GM18909 (cell line): ENCODE measurements at regions not wholly inside any gene's neighbourhood (a gene's known extent, or its start where the extent isn't known, plus 50 kb on each side); places are given as distances from the start of the nearest gene placed in this dataset.

Experiments
- ATAC-seq: cut with Tn5 transposase; IDR thresholded peaks from one replicate; pipeline ENCODE4 v1.9.1; 2021; ENCODE audit warnings: mild to moderate bottlenecking; ENCODE audit not compliant: unreplicated experiment, poor library complexity

GRCh38 chr1:65728504-65728903, 64.2 kb upstream of the PDE4B start:
- no peak for ATAC-seq

- no peak for ATAC-seq
Observed at GRCh38 chr1:65729259-65729658, 63.4 kb upstream of the PDE4B start.

- ATAC-seq: no peak
Observed at GRCh38 chr1:65734979-65735378, 57.7 kb upstream of the PDE4B start.

- no peak for ATAC-seq
Observed at GRCh38 chr1:65741993-65742392, 50.7 kb upstream of the PDE4B start.
